ELR (cell line): ENCODE measurements at regions not wholly inside any gene's neighbourhood (a gene's known extent, or its start where the extent isn't known, plus 50 kb on each side); places are given as distances from the start of the nearest gene placed in this dataset.

Experiments used
- DNase-seq: peaks from one replicate; pipeline ENCODE4 v3.0.0-alpha.2; 2015; ENCODE audit warnings: low read depth

- no peak for DNase-seq
Observed at GRCh38 chr11:116073854-116074837, 569.9 kb upstream of the CADM1 start.

- DNase-seq = no peak
Observed at GRCh38 chr11:116072601-116073410, 568.6 kb upstream of the CADM1 start.

- no peak for DNase-seq
Observed at GRCh38 chr11:116072133-116072532, 567.9 kb upstream of the CADM1 start.

- DNase-seq = no peak
Observed at GRCh38 chr11:116071241-116071640, 567.0 kb upstream of the CADM1 start.

GRCh38 chr11:116070520-116070919, 566.3 kb upstream of the CADM1 start:
- no peak for DNase-seq

- no peak for DNase-seq
Observed at GRCh38 chr11:116066777-116067176, 562.6 kb upstream of the CADM1 start.

GRCh38 chr11:116065986-116066385, 561.8 kb upstream of the CADM1 start:
- no peak for DNase-seq

- no peak for DNase-seq
Observed at GRCh38 chr11:116065191-116065895, 561.1 kb upstream of the CADM1 start.

GRCh38 chr11:116062490-116063171, 558.4 kb upstream of the CADM1 start:
- no peak for DNase-seq

- no peak for DNase-seq
Observed at GRCh38 chr11:116062129-116062489, 557.9 kb upstream of the CADM1 start.

GRCh38 chr11:116061322-116061721, 557.1 kb upstream of the CADM1 start:
- no peak for DNase-seq

- no peak for DNase-seq
Observed at GRCh38 chr11:116059919-116060318, 555.7 kb upstream of the CADM1 start.

- DNase-seq = no peak
Observed at GRCh38 chr11:116057000-116057399, 552.8 kb upstream of the CADM1 start.

GRCh38 chr11:116055064-116055463, 550.8 kb upstream of the CADM1 start:
- DNase-seq = no peak

GRCh38 chr11:116053548-116053919, 549.3 kb upstream of the CADM1 start:
- no peak for DNase-seq

GRCh38 chr11:116052603-116053547, 548.7 kb upstream of the CADM1 start:
- no peak for DNase-seq

GRCh38 chr11:116051494-116051893, 547.3 kb upstream of the CADM1 start:
- DNase-seq = no peak

GRCh38 chr11:116049383-116049782, 545.2 kb upstream of the CADM1 start:
- DNase-seq = no peak

GRCh38 chr11:116046127-116046526, 541.9 kb upstream of the CADM1 start:
- DNase-seq = no peak

- DNase-seq = no peak
Observed at GRCh38 chr11:116044941-116045340, 540.7 kb upstream of the CADM1 start.

GRCh38 chr11:116044520-116044919, 540.3 kb upstream of the CADM1 start:
- no peak for DNase-seq
